ENCODE measurements at regions not wholly inside any gene's neighbourhood (a gene's known extent, or its start where the extent isn't known, plus 50 kb on each side); places are given as distances from the start of the nearest gene placed in this dataset.

DNA sequence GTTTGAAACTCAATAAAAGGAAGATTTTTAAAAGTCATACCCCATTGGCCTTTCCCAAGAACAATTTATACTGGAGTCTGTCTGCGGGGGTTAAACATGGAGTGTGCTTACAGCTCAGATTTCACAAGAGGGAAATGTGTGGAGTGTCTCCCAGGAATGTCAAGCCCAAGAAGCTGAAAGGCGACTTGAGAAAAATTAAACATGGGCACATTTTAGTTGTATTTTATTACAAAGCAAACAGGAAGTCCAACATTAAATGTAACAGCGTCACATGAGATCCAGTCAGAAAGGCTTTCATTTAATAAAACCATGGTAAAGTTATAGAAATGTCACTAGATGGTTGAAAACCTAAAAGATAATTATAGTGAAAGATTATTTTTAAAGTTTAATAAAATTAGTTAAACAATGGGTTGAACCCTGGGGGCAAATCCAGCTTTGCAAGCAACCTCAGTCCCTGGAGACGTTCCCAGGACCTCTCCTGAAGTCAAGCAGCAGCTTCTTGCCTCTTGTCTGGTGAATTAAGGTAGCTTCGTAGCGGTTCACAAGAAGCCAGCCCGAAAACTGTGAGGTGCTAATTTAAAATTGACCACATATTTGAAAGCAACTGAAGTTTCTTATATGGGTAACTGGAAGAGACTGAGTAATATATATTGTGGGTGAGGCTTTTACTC, 168.4 kb upstream of the EDNRA start:
- no peak for DNase-seq (ENCODE audit: low read depth in 2 of 2)

DNA sequence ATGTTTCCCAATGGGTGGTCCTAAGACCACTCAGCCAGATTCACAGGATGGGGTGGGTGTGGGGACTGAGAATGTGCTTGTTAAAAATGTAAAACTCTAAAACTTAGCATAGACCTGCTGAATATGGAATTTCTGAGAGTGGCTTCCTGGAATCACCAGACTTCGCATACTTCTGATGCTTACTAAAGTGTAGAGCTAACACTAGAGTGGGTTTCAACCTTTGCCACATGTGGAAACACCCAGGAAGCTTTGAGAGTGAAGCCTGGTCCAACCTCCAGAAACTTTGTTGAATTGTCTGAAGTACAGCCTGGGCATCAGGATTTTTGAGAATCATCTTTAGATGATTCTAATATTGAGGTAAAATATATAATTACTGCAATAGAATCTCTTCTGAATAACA, 167.8 kb upstream of the EDNRA start:
- no peak for DNase-seq (ENCODE audit: low read depth in 2 of 2)

- DNase-seq (ENCODE audit: low read depth in 2 of 2): no peak
Observed at GRCh38 chr4:147318586-147318985, 162.3 kb upstream of the EDNRA start.

- DNase-seq (ENCODE audit: low read depth in 2 of 2): no peak
Observed at GRCh38 chr4:147325571-147325981, 155.3 kb upstream of the EDNRA start.

GRCh38 chr4:147326591-147326990, 154.3 kb upstream of the EDNRA start:
- no peak for DNase-seq (ENCODE audit: low read depth in 2 of 2)

DNA sequence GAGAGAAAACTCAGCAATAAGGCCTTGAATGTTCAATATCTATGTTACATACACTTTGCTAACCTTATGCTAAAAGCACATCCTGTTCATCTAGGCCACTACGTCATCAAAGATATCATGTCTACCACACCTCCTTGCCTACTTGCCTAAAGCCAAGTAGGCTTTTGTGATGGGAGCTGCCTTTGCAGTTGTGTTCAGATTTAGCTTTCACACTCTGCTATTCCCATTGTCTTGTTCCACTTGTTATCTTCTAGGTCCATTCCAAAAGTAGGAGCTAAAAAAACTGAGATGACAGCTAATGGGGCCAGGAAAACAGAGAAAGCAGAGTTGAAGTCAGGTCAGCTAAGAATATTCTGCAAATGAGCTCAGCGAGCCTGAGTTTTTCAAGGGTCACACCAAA, 153.6 kb upstream of the EDNRA start:
- DNase-seq (ENCODE audit: low read depth in 2 of 2): no peak

DNA sequence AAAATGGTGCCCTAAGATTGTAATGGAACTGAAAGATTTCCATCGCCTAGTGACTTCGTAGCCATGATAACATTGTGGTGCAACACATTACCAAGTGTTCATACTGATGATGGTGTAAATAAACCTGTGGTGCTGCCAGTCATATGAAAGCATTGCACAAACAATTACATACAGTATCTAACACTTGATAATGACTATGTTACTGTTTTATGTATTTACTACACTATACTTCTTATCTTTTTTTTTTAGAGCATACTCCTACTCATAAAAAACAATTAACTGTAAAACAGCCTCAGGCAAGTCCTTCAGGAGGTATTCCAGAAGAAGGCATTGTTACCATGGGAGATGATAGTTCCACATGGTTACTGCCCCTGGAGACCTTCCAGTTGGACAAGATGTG, 152.7 kb upstream of the EDNRA start:
- DNase-seq (ENCODE audit: low read depth in 2 of 2): no peak

DNA sequence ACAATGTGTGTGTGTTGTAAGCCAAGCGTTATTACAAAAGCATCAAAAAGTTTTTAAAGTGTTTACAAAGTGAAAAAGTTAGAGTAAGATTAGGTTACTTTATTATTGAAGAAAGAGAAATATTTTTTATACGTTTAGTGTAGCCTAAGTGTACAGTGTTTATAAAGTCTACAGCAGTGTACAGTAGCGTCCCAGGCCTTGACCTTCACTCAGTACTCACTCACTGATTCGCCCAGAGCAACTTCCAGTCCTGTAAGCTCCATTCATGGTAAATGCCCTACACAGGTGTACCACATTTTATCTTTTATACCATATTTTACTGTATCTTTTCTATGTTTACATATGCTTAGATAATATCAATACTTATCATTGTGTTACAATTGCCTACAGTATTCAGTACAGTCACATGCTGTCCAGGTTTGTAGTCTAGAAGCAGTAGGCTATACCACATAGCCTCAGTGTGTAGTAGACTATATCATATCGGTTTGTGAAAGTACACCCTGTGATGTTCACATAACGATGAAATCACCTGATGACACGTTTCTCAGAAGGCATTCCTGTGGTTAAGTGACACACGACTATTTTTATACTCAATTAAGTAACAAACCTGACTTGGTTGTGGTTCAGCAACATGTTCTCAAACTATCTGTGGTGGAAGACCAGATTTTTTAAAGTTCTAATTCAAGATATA, 152.0 kb upstream of the EDNRA start:
- DNase-seq (ENCODE audit: low read depth in 2 of 2): no peak

DNA sequence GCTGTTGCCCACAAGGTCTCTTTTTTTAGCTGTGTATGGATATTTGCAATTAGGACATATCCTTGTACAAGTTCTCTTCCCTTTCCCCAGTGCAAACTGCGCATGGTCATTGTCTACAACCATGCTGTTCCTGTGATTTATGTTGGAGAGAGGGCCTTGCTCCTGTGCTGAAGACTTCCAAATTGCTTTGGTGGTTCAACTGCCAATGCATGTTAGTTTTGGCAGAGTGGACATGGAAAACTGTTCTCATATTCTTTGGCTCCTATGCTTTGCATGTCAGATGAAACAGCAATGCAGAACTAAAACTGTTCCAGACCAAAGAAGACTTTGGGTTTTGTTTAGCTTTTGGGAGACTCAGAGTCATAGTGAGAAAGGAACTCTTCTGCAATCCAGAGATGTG, 148.8 kb upstream of the EDNRA start:
- no peak for DNase-seq (ENCODE audit: low read depth in 2 of 2)

DNA sequence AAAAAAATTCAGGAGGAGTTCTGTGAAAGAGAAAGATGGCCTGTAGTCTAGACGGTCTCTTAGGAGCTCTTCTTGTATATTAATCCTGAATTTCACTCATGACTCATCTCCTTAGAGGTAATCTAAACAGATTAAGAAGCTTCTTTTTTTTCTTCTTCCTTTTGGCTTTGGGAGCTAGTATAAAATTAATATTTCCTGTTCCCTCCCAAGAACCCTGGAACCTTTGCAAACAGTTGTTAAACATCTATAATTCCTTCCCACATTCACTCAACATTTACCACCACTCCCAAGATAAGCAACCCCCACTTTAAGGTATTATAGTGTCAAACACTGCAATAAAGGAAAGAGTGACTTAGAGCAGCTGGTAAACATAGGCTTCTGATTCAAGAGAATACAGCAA, 146.4 kb upstream of the EDNRA start:
- no peak for DNase-seq (ENCODE audit: low read depth in 2 of 2)

GRCh38 chr4:147335183-147335582, 145.7 kb upstream of the EDNRA start:
- no peak for DNase-seq (ENCODE audit: low read depth in 2 of 2)

DNA sequence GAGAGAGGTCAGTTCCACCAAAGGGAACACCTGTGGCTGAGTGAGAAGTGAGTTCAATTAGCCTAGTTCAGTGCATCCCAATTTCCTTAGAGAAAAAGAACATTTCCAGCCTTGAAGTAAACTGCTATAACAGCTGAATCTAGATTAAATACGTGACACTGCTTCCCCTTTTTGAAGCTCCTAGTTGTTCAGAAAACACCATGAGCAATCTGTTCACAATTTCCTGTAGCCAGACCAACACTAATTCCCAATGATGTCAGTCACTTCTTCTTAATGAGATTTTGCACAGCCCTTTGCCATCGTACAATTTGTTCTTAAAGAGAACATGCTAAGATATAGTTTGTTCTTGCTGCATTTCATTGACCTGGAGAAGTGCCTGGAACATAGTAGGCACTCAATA, 144.6 kb upstream of the EDNRA start:
- DNase-seq (ENCODE audit: low read depth in 2 of 2): no peak

DNA sequence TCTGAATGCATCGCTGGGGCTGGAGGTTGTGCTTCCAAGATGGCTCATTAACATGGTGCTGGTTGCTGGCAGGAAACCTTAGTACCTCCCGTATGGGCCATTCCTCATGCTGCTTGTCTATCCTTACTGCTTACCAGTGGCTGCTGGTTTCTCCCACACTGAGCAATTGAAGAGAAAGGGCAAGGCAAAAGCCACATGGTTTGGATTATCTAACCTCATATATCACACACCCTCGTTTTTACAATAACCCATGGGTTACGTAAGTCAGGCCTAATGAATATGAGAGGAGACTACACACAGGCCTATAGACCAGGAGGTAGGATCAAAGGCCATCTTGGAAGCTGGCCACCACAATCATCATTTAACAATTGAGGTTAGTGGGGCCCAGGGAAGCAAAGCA, 141.8 kb upstream of the EDNRA start:
- no peak for DNase-seq (ENCODE audit: low read depth in 2 of 2)

DNA sequence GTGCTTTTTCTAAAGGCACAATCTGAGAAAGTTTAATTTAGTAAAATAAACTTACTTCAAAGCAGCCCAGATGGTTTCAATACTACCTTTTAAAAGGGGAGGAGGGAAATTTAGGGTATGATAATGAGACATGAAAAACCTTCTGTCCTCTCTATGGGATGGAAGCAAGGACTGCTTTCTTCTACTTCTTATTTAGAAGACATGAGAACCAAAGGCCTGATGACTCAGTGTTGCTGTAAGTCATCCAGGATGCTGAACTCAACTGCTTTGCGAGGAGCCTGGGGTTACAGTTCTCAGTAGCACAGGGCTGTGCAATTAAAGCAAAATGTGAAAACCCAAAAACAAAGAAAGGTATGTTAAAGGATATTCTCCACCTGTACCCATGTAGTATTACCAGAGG, 140.8 kb upstream of the EDNRA start:
- no peak for DNase-seq (ENCODE audit: low read depth in 2 of 2)

GRCh38 chr4:147340591-147341120, 140.2 kb upstream of the EDNRA start:
- no peak for DNase-seq (ENCODE audit: low read depth in 2 of 2)

GRCh38 chr4:147343692-147344091, 137.2 kb upstream of the EDNRA start:
- no peak for DNase-seq (ENCODE audit: low read depth in 2 of 2)

- DNase-seq (ENCODE audit: low read depth in 2 of 2): no peak
Observed at GRCh38 chr4:147345662-147346061, 135.2 kb upstream of the EDNRA start.

DNA sequence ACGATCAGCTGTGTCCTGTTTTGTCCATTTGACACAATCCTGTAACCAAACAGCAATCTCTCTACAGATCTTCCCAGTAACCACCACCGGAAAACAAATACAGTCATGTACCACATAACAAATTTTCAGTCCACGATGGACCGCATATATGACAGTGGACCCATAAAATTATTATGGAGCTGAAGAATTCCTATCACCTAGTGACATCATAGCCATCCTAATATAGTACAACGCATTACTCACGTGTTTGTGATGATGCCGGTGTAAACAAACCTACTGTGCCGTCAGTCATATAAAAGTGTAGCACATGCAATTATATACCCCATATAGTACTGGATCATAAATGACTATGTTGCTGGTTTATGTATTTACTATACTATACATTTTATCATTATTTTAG, 133.7 kb upstream of the EDNRA start:
- no peak for DNase-seq (ENCODE audit: low read depth in 2 of 2)

DNA sequence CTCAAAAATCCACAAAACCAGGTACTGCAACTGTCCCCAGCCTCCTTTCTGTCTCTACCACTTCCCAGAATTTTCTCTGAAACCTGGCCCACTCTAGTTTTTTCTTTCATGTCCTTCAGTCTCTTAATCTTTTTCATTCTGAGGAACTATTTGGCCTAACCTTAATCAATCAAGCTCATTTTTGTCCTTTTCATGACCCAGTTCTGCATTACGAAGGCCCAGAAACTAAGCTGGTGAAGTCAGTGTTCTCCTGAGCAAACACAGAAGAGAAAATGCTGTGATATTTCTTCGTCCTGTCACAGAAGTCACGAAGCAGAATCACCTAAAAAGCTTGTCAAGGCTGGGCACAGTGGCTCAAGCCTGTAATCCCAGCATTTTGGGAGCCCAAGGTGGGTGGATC, 131.7 kb upstream of the EDNRA start:
- no peak for DNase-seq (ENCODE audit: low read depth in 2 of 2)

DNA sequence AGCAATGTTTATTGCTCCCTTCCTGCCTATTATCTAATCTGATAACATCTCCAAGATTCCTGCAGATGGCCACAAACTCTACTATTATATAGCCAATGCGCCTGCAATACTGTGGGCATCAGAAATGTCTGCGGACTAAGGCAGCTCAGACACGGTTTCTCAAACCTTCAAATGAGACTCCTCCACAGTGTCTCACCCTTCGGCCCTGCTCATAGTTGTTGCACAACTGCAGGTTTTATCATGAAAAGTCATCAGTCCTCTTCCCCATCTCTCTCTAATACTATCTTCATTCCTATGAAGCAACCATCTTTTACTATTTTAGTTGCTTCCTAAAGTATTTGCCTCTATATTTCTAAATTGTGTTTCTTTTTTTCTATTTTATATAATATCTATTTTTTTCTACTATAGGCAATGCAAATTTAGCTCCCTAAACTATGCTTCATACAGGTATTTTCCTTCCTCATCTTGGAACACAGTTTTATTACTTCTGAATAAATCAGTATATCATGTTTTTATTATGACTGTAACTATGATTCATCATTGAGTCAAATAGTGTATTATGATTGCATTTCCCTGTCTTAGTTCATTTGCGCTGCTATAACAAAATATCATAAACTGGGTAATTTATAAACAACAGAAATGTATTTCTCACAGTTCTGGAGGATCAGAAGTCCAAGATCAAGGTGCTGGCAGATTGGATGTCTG, 129.7 kb upstream of the EDNRA start:
- DNase-seq (ENCODE audit: low read depth in 2 of 2): no peak

DNA sequence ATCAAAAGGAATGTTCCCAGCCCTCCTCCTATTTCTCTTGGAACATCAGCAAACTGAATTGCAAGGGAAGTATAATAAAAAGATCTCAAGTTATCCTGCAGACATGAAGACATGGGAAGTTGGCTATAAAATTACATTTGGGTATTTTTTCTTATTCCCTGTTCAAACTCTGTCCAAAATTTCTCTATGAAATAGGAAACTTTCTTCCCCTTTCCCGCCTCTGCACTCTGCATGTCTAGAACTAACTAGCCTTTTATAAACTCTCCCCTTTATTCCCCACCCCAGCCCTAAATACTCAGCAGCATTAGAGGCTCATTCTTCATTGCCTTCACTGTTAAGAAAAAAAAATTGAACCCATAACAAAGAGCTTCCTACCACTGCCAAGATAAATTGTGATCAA, 126.7 kb upstream of the EDNRA start:
- no peak for DNase-seq (ENCODE audit: low read depth in 2 of 2)

GRCh38 chr4:147355032-147355656, 125.8 kb upstream of the EDNRA start:
- no peak for DNase-seq (ENCODE audit: low read depth in 2 of 2)
